Panc1 (cell line): ENCODE measurements at regions not wholly inside any gene's neighbourhood (a gene's known extent, or its start where the extent isn't known, plus 50 kb on each side); places are given as distances from the start of the nearest gene placed in this dataset.

Experiments
- CTCF ChIP-seq: fragments of 450-650 bp; IDR thresholded peaks from 2 replicates; pipeline ENCODE4 v1.5.1; 2017; ENCODE audit warnings: mild to moderate bottlenecking
- REST ChIP-seq, 2 experiments: IDR thresholded peaks; 2 replicates each; pipeline ENCODE4 v1.6.1; 2011 to 2012; ENCODE audit warnings: low read depth in 2 of 2, control low read depth in 1 of 2, low read length in 1 of 2, mild to moderate bottlenecking in 1 of 2, moderate library complexity in 1 of 2; ENCODE audit not compliant: insufficient read depth in 1 of 2
- SIN3A ChIP-seq: IDR thresholded peaks from 2 replicates; pipeline ENCODE4 v1.6.1; 2012; ENCODE audit warnings: low read depth, mild to moderate bottlenecking, low read length, moderate library complexity, borderline replicate concordance; ENCODE audit not compliant: insufficient read depth
- TCF7L2 ChIP-seq: IDR thresholded peaks from 2 replicates; pipeline ENCODE4 v1.6.1; 2011; ENCODE audit warnings: mild to moderate bottlenecking, low read depth, low read length, inconsistent platforms

GRCh38 chrX:39611468-39611867 is 486.3 kb downstream of the BCOR start:
- TF ChIP-seq CTCF (no peak), SIN3A (no peak), REST (IDR thresholded peaks at IDR 0.05; ENCODE audit: insufficient read depth in 1 of 2, low read depth in 2 of 2, low read length in 1 of 2) (no peak), TCF7L2 (no peak)
